ENCODE measurements at regions not wholly inside any gene's neighbourhood (a gene's known extent, or its start where the extent isn't known, plus 50 kb on each side); places are given as distances from the start of the nearest gene placed in this dataset.
A peak's percentile ranks its signal among the peaks of the same experiment; 100 is the strongest.
"Not testable (repeated sequence)": the region's sequence is repeated elsewhere in the genome, so short reads cannot be mapped to it uniquely, and the experiment has no call there.

DNA sequence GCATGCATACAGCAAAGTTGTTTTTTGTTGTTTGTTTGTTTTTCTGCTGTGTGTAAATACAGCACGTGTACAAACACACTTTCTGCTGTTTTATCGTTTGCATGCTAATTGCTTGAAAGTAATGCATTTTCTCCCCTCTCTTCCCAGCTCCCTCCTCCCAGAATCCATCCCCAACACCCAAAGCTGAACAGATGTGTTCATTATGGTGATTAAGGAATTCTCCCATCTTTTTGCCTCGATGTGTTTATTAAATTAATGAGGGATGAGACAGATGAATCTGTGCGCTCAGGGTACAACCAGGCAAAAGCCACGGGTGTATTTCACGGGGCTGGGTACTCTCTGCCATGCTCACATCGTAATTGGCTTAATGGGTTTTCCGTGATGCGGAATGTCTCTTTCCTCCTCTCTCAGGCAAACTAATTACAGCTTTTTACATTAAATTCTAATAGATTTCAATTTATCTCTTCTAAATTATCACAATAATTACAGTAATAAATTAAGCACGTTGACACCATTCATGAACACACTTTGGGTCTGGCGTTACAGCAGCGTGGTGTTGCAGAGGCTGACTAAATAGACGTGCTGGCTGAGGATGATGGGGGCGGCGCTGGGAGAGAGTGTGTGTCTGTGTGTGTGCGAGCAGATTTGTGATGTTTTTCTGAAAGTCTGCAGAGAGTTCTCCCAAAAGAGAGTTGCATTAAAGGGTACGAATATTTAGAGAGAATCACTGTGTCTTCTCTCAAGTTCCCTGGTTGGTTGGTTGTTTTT is 117.7 kb downstream of the CRLF2 start:
- Mint-ChIP-seq H3K27me3 (peaks cover 4 to 14% (median 12%) of the 10 kb centered on the region in 3 donors), H3K9me3 (peaks cover 4 to 20% (median 14%) of the 10 kb centered on the region in 7 donors), H3K36me3 (no peaks in the 10 kb centered on the region), H3K4me1 (no peaks in the 10 kb centered on the region), H3K4me3 (no peak overlapping the region), H3K27ac (no peak overlapping the region)
- ATAC-seq (ENCODE audit: low read depth in 2 of 2): no peak
- no peak for DNase-seq

DNA sequence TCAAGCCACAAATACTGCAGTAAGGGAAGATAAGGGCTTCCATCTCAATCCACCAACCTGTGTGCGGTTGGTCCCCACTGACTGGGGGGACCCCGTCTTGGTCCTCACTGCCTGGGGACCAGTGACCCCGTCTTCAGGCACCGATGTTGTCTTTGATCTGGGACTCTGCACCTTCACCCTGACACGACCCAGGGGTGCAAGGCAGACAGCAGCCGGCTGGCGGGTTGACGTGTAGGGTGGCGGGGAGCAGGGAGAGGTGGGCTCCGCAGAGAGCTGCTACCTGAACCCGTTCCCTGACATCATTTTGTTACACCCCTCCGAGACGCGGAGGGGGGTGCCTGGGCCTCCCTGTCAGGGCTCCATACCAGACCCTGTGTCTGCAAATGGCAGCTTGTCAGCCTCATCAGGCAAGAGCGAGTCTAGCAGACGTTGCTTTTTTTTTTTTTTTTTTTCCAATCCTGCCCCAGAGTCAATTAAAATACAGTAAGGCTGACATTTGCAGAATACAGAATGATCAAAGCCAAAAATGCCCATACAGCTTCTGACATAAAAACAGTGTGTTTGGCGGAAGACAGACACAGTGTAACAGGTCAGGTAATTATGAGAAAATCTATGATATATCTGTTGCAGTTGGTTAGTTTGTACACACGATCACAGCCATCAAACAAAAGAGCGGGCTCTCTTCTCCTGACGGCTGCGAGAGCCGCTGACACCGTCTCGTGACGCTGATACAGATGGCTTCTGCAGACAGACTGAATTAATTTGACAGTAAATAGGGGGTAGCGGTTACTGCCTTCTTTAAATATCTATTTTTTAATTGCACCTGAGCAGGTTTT is 118.6 kb downstream of the CRLF2 start:
- no peak overlapping the region for H3K4me3 Mint-ChIP-seq
- H3K4me1 Mint-ChIP-seq: no peaks in the 10 kb centered on the region
- ATAC-seq (ENCODE audit: low read depth in 2 of 2) (no peak), DNase-seq (no peak)
- H3K36me3 Mint-ChIP-seq: no peaks in the 10 kb centered on the region
- H3K27me3 Mint-ChIP-seq: peaks cover 3 to 4% (median 4%) of the 10 kb centered on the region in 3 donors
- peaks cover 4 to 20% (median 14%) of the 10 kb centered on the region in 7 donors for H3K9me3 Mint-ChIP-seq
- H3K27ac Mint-ChIP-seq: no peak overlapping the region

DNA sequence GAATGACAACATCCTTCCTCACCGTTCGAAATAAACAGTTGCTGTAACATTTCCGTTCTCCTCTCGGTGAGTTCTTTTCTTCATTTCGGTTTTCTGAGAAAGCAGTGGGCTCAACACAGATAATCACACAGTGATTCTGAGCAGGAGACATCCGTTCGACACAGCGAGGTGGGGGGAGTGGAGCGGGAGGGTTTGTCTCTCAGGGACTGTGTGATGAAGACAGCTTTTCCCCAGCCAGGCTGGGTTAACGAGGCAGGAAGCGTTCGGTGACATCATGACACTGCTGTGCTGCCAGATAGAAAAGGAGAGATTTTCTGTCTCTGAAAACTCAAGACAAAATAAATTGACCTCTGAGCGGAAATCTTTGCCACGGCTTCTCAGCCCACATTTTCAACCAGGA is 119.3 kb downstream of the CRLF2 start:
- Mint-ChIP-seq H3K4me1 (no peaks in the 10 kb centered on the region), H3K36me3 (no peaks in the 10 kb centered on the region), H3K4me3 (peak overlapping the region in 3 of 8 donors; percentile 31 to 57 (median 45)), H3K27me3 (peaks cover 0 to 4% (median 0%) of the 10 kb centered on the region in 3 donors), H3K27ac (no peak overlapping the region), H3K9me3 (peaks cover 4 to 20% (median 14%) of the 10 kb centered on the region in 7 donors)
- DNase-seq (no peak), ATAC-seq (ENCODE audit: low read depth in 2 of 2) (no peak)

DNA sequence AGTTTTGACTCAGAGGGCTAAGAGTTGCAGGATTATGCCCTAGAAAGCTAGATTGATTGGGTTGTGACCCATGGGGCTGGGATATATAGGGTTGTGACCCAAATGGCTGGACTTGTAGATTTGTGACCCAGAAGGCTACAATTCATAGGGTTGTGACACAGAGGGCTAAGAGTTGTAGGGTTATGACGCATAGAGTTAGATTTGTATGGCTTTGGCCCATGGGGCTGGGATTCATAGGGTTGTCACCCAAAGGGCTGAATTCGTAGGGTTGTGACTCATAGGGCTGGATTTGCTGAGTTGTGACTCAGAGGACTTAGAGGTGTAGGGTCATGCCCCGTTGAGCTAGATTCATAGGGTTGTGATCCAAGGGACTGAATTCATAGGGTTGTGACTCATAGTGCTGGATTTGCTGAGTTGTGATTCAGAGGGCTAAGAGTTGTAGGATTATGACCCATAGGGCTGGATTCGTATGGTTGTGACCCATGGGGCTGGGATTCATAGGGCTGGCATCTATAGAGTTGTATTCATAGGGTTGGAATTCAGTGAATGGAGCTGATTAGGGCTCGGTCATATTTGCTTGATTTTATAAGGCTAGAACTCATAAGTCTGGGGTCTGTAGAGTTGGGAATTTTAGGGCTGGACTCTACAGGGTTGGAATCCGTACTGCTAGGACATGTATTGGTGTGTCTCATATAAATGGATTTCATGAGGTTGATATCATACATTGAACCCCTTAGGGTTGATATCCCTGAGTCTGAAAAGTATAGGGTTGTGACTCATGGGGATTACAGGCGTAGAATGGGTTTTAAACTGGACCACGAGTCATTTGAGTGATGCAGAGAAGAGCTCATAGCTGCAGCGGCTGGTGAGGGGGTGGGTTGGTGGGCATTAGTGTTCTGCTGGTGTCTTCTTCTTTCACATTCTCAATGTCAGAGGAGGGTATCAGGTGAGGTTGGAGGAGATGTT is 125.7 kb downstream of the CRLF2 start:
- Mint-ChIP-seq H3K9me3 (peaks cover 7 to 24% (median 16%) of the 10 kb centered on the region in 7 donors), H3K27ac (no peak overlapping the region), H3K27me3 (peaks cover 13 to 42% (median 39%) of the 10 kb centered on the region in 3 donors)

DNA sequence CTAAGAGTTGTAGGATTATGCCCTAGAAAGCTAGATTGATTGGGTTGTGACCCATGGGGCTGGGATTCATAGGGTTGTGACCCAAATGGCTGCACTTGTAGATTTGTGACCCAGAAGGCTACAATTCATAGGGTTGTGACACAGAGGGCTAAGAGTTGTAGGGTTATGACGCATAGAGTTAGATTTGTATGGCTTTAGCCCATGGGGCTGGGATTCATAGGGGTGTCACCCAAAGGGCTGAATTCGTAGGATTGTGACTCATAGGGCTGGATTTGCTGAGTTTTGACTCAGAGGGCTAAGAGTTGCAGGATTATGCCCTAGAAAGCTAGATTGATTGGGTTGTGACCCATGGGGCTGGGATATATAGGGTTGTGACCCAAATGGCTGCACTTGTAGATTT is 126.6 kb downstream of the CRLF2 start:
- H3K4me1 Mint-ChIP-seq; H3K4me3 Mint-ChIP-seq; ATAC-seq (ENCODE audit: low read depth in 2 of 2); DNase-seq; H3K27ac Mint-ChIP-seq; H3K36me3 Mint-ChIP-seq: not testable (repeated sequence)
- H3K9me3 Mint-ChIP-seq: peaks cover 7 to 24% (median 16%) of the 10 kb centered on the region in 7 donors
- H3K27me3 Mint-ChIP-seq: peaks cover 13 to 42% (median 39%) of the 10 kb centered on the region in 3 donors

More for the DNA sequence above, 125.7 kb downstream of the CRLF2 start:
- peaks cover 3 to 7% of the 10 kb centered on the region in 2 donors for H3K36me3 Mint-ChIP-seq
- ATAC-seq (ENCODE audit: low read depth in 2 of 2): no peak
- no peaks in the 10 kb centered on the region for H3K4me1 Mint-ChIP-seq
- no peak overlapping the region for H3K4me3 Mint-ChIP-seq
- DNase-seq: no peak

DNA sequence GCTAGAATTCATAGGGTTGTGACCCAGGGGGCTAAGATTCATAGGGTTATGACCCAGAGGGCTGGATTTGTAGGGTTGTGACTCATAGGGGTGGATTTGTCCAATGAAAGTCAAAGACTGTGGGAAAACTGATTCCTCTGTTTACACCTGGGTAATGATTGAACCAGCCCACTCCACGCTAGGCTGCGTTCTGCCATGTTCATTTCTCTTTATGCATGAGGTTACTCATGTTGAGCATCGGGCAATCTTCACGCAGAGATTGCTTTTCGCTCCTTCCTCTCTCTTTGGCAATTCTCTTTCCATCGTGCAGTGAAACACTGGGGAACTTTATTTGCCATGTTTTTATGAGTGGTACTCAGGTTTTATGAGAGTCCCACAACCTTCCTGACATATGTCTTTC is 127.8 kb downstream of the CRLF2 start:
- no peak overlapping the region for H3K4me3 Mint-ChIP-seq
- H3K27me3 Mint-ChIP-seq: peaks cover 13 to 47% (median 39%) of the 10 kb centered on the region in 3 donors
- H3K27ac Mint-ChIP-seq: no peak overlapping the region
- H3K9me3 Mint-ChIP-seq: peaks cover 7 to 27% (median 16%) of the 10 kb centered on the region in 7 donors
- no peaks in the 10 kb centered on the region for H3K4me1 Mint-ChIP-seq
- ATAC-seq (ENCODE audit: low read depth in 2 of 2) (no peak), DNase-seq (no peak)
- H3K36me3 Mint-ChIP-seq: peaks cover 3 to 7% of the 10 kb centered on the region in 2 donors

DNA sequence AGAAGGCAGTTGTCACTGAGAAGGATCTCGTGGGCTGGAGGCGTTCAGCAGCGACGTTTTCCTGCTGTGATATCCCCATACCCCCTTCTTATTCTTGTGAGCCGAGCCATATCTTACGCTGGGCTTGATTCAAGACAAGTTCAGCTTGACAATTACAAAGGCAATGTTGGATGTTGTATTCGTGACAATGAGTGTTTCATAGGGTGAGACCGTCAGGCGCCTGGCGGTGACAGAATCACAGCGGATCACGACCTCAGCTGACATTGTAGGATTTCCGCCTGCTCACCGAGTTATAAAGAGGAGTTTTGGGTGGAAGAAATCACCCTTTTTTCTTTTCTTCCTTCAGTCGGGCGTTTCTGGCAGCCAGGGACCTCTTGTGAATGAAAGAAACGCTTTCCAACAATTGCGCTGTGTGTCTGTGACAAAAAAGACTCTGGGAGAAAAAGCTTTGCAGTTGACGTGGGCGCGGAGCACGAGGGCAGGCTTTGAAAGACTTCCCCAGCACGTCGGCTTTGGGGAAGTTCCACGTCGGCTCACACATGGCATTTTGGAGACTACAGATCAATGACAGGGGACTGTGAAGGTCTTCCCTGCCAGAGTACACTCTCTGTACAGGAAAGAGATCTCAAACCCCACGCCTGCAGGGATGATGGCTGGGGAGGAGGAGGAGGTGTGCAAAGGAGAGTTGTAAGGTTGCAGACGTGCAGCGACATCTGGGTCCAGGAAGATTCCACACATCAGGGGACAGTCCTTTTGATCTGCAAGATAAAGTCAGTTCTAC is 135.4 kb downstream of the CRLF2 start:
- Mint-ChIP-seq H3K27ac (peak overlapping the region in 1 of 6 donors; percentile 23), H3K36me3 (peaks cover 9 to 13% of the 10 kb centered on the region in 2 donors), H3K9me3 (peaks cover 10 to 20% (median 16%) of the 10 kb centered on the region in 7 donors), H3K4me1 (peaks cover 0 to 8% (median 4%) of the 10 kb centered on the region in 3 donors), H3K4me3 (peak overlapping the region in 3 of 8 donors; percentile 9 to 27 (median 10)), H3K27me3 (peaks cover 6 to 31% (median 22%) of the 10 kb centered on the region in 3 donors)
- no peak for DNase-seq
- peak in 1 of 2 donors; percentile 14 for ATAC-seq (ENCODE audit: low read depth in 2 of 2)

DNA sequence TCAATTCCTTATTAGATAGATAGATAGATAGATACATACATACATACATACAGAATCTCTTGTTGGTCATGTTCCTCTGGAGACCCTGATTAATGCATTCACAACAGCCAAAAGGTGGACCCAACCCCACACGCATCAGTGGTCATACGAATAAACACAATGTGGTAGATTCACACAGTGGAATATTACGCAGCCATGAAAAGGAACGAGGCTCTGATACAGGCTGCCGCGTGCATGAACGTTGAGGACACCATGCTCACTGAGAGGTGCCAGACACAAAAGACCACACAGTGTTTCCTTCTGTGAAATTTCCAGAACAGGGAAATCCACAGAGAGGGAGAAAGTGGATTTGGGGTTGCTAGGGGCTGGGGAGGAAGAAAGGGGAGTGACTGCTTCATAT is 136.7 kb downstream of the CRLF2 start:
- Mint-ChIP-seq H3K4me3 (no peak overlapping the region), H3K27ac (peak overlapping the region in 2 of 6 donors; percentile 11 to 89), H3K4me1 (peaks cover 0 to 8% (median 4%) of the 10 kb centered on the region in 3 donors), H3K27me3 (peaks cover 6 to 33% (median 19%) of the 10 kb centered on the region in 3 donors), H3K9me3 (peaks cover 10 to 19% (median 16%) of the 10 kb centered on the region in 7 donors), H3K36me3 (peaks cover 9 to 13% of the 10 kb centered on the region in 2 donors)
- ATAC-seq (ENCODE audit: low read depth in 2 of 2): no peak
- DNase-seq: no peak

DNA sequence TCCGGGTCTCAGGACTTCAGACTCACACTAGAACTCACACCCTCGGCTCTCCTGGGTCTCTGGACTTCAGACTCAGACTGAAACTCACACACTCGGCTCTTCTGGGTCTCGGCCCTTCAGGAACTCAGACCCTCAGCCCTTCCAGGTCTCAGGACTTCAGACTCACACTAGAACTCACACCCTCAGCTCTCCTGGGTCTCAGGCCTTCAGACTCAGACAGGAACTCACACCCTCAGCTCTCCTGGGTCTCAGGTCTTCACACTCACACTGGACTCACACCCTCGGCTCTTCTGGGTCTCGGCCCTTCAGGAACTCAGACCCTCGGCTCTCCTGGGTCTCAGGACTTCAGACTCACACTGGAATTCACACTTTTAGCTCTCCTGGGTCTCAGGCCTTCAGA is 137.3 kb downstream of the CRLF2 start:
- Mint-ChIP-seq H3K4me3 (no peak overlapping the region), H3K36me3 (peaks cover 9 to 13% of the 10 kb centered on the region in 2 donors), H3K4me1 (peaks cover 0 to 8% (median 7%) of the 10 kb centered on the region in 3 donors), H3K27me3 (peaks cover 6 to 31% (median 19%) of the 10 kb centered on the region in 3 donors), H3K27ac (peak overlapping the region in 2 of 6 donors; percentile 11 to 89), H3K9me3 (peaks cover 10 to 19% (median 16%) of the 10 kb centered on the region in 7 donors)
- DNase-seq (no peak), ATAC-seq (ENCODE audit: low read depth in 2 of 2) (no peak)

DNA sequence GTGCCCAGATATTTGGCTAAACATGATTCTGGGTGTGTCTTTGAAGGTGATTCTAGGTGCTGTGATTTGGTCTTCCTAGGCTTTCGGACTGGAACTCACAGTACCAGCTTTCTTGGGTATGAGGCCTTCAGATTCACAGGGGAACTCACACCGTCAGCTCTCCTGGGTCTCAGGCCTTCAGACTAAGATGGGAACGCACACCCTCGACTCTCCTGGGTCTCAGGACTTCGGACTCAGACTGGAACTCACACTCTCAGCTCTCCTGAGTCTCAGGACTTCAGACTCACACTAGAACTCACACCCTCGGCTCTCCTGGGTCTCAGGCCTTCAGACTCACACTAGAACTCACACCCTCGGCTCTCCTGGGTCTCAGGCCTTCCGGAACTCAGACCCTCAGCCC is 137.7 kb downstream of the CRLF2 start:
- DNase-seq (no peak), ATAC-seq (ENCODE audit: low read depth in 2 of 2) (no peak)
- Mint-ChIP-seq H3K27me3 (peaks cover 6 to 28% (median 19%) of the 10 kb centered on the region in 3 donors), H3K9me3 (peaks cover 10 to 19% (median 16%) of the 10 kb centered on the region in 7 donors), H3K4me3 (no peak overlapping the region), H3K36me3 (peaks cover 9 to 13% of the 10 kb centered on the region in 2 donors), H3K27ac (peak overlapping the region in 4 of 6 donors; percentile 11 to 96 (median 36)), H3K4me1 (peaks cover 0 to 8% (median 7%) of the 10 kb centered on the region in 3 donors)

DNA sequence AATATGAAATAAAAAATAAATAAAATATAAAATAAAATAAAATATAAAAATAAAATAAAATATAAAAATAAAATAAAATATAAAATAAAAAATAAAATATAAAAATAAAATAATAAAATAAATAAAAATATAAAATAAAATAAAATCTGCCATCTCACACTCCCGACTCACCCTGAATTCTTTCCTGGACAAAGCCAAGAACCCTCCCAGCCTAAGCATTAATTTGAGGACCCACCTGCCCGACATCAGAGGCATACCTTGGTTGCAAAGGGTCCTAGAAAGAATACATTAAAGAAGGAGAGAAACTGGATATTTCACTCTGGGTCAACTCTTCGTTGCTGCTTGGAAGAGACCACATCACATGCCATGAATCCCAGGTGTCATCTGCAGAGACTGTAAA is 138.3 kb downstream of the CRLF2 start:
- peak overlapping the region in 3 of 6 donors; percentile 18 to 96 (median 19) for H3K27ac Mint-ChIP-seq
- H3K4me1 Mint-ChIP-seq: peaks cover 0 to 8% (median 7%) of the 10 kb centered on the region in 3 donors
- H3K27me3 Mint-ChIP-seq: peaks cover 6 to 28% (median 19%) of the 10 kb centered on the region in 3 donors
- H3K9me3 Mint-ChIP-seq: peaks cover 10 to 19% (median 16%) of the 10 kb centered on the region in 7 donors
- DNase-seq: no peak
- peaks cover 9 to 13% of the 10 kb centered on the region in 2 donors for H3K36me3 Mint-ChIP-seq
- H3K4me3 Mint-ChIP-seq: no peak overlapping the region
- ATAC-seq (ENCODE audit: low read depth in 2 of 2): no peak

All from naive B cell (primary cell).